ENCODE measurements at regions not wholly inside any gene's neighbourhood (a gene's known extent, or its start where the extent isn't known, plus 50 kb on each side); places are given as distances from the start of the nearest gene placed in this dataset.

DNA sequence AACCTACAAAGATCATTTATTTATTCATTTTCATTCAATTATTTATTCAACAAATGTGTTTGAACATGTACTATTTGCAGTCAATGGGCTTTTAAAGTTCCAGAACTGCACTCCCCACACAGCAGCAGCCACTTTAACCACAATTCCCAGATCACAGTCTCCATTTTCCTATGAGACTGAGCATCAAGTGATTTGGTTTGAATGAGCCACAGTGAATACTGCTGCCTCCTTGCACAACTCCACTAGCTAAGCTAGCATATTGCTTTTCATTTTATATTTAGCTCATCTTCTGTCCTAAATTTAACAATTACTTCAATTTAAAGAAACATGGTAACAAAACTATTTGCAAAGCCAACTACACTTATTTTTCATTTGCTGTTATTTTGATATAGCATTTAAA is 353.4 kb upstream of the VRK2 start:
- TF ChIP-seq ZNF24 (IDR thresholded peaks at IDR 0.05), result no peak
- TF ChIP-seq NFE2L1 (CRISPR knock-in tag; IDR thresholded peaks at IDR 0.05; ENCODE audit: borderline replicate concordance), result no peak
- TF ChIP-seq, protein P1, sequence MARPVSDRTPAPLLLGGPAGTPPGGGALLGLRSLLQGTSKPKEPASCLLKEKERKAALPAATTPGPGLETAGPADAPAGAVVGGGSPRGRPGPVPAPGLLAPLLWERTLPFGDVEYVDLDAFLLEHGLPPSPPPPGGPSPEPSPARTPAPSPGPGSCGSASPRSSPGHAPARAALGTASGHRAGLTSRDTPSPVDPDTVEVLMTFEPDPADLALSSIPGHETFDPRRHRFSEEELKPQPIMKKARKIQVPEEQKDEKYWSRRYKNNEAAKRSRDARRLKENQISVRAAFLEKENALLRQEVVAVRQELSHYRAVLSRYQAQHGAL (CRISPR knock-in tag; IDR thresholded peaks at IDR 0.05; ENCODE audit: not compliant biosample characterization), result no peak
- no peak for TF ChIP-seq ZNF230 (CRISPR knock-in tag; IDR thresholded peaks at IDR 0.05)
- TF ChIP-seq SRSF1 (optimal IDR thresholded peaks at IDR 0.05; ENCODE audit: low read depth, low read length), result no peak
- no peak for TF ChIP-seq ISX (CRISPR knock-in tag; conservative IDR thresholded peaks at IDR 0.05)
- TF ChIP-seq, protein P2, sequence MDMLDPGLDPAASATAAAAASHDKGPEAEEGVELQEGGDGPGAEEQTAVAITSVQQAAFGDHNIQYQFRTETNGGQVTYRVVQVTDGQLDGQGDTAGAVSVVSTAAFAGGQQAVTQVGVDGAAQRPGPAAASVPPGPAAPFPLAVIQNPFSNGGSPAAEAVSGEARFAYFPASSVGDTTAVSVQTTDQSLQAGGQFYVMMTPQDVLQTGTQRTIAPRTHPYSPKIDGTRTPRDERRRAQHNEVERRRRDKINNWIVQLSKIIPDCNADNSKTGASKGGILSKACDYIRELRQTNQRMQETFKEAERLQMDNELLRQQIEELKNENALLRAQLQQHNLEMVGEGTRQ (IDR thresholded peaks at IDR 0.05; ENCODE audit: low read depth, low read length), result no peak
- TF ChIP-seq, protein P2 (CRISPR knock-in tag; IDR thresholded peaks at IDR 0.05; ENCODE audit: borderline replicate concordance), result no peak
- TF ChIP-seq, protein P3, sequence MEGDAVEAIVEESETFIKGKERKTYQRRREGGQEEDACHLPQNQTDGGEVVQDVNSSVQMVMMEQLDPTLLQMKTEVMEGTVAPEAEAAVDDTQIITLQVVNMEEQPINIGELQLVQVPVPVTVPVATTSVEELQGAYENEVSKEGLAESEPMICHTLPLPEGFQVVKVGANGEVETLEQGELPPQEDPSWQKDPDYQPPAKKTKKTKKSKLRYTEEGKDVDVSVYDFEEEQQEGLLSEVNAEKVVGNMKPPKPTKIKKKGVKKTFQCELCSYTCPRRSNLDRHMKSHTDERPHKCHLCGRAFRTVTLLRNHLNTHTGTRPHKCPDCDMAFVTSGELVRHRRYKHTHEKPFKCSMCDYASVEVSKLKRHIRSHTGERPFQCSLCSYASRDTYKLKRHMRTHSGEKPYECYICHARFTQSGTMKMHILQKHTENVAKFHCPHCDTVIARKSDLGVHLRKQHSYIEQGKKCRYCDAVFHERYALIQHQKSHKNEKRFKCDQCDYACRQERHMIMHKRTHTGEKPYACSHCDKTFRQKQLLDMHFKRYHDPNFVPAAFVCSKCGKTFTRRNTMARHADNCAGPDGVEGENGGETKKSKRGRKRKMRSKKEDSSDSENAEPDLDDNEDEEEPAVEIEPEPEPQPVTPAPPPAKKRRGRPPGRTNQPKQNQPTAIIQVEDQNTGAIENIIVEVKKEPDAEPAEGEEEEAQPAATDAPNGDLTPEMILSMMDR (CRISPR knock-in tag; IDR thresholded peaks at IDR 0.05), result no peak
- TF ChIP-seq, protein P4, sequence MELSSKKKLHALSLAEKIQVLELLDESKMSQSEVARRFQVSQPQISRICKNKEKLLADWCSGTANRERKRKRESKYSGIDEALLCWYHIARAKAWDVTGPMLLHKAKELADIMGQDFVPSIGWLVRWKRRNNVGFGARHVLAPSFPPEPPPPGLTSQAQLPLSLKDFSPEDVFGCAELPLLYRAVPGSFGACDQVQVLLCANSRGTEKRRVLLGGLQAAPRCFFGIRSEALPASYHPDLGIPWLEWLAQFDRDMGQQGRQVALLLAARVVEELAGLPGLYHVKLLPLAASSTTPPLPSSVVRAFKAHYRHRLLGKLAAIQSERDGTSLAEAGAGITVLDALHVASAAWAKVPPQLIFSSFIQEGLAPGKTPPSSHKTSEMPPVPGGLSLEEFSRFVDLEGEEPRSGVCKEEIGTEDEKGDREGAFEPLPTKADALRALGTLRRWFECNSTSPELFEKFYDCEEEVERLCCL (CRISPR knock-in tag; IDR thresholded peaks at IDR 0.05; ENCODE audit: borderline replicate concordance), result no peak
- no peak for TF ChIP-seq JUNB (CRISPR knock-in tag; IDR thresholded peaks at IDR 0.05; ENCODE audit: borderline replicate concordance)
- TF ChIP-seq, protein P5, sequence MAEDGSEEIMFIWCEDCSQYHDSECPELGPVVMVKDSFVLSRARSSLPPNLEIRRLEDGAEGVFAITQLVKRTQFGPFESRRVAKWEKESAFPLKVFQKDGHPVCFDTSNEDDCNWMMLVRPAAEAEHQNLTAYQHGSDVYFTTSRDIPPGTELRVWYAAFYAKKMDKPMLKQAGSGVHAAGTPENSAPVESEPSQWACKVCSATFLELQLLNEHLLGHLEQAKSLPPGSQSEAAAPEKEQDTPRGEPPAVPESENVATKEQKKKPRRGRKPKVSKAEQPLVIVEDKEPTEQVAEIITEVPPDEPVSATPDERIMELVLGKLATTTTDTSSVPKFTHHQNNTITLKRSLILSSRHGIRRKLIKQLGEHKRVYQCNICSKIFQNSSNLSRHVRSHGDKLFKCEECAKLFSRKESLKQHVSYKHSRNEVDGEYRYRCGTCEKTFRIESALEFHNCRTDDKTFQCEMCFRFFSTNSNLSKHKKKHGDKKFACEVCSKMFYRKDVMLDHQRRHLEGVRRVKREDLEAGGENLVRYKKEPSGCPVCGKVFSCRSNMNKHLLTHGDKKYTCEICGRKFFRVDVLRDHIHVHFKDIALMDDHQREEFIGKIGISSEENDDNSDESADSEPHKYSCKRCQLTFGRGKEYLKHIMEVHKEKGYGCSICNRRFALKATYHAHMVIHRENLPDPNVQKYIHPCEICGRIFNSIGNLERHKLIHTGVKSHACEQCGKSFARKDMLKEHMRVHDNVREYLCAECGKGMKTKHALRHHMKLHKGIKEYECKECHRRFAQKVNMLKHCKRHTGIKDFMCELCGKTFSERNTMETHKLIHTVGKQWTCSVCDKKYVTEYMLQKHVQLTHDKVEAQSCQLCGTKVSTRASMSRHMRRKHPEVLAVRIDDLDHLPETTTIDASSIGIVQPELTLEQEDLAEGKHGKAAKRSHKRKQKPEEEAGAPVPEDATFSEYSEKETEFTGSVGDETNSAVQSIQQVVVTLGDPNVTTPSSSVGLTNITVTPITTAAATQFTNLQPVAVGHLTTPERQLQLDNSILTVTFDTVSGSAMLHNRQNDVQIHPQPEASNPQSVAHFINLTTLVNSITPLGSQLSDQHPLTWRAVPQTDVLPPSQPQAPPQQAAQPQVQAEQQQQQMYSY (CRISPR knock-in tag; IDR thresholded peaks at IDR 0.05), result no peak
- no peak for TF ChIP-seq PHF8 (CRISPR knock-in tag; IDR thresholded peaks at IDR 0.05)
